Omental fat pad (tissue), 3 donors: ENCODE measurements at regions not wholly inside any gene's neighbourhood (a gene's known extent, or its start where the extent isn't known, plus 50 kb on each side); places are given as distances from the start of the nearest gene placed in this dataset.

Source experiments
- ATAC-seq: fragments of 150-250 bp; one replicate; pipeline ENCODE4 v1.9.1; 2016; ENCODE audit warnings: mild to moderate bottlenecking, moderate library complexity; ENCODE audit not compliant: low FRiP score
- DNase-seq: peaks from one replicate; pipeline ENCODE4 v3.0.0-alpha.2; 2019; ENCODE audit warnings: low spot score
- TF ChIP-seq, protein P1 (sequence below), 3 donors: fragments of 450-650 bp; IDR thresholded peaks; one replicate each; pipeline ENCODE4 v1.5.1; 2016 to 2017; ENCODE audit warnings: antibody characterized with exemption in 3 of 3, mild to moderate bottlenecking in 3 of 3, moderate library complexity in 2 of 3

DNA sequence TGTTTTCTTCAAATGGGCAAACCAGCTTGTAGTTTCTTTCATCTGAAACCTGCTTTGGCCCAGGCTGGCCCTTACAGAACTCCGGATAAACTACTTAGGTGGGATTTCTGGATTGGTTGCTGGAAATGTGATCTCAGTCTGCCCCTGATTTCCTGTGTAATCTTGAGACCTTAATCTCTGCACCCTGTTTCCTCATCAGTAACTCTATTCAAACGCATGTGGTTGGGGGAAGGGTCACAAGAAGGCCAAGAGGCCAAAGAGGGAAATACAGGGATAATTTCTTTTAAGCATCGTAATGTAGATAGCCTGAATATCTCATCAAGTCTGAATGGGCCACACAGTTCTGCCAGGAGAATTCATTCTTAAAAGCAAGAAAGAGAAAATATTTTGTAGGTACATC is 483.6 kb downstream of the LTN1 start:
- DNase-seq, result no peak
- TF ChIP-seq, protein P1, sequence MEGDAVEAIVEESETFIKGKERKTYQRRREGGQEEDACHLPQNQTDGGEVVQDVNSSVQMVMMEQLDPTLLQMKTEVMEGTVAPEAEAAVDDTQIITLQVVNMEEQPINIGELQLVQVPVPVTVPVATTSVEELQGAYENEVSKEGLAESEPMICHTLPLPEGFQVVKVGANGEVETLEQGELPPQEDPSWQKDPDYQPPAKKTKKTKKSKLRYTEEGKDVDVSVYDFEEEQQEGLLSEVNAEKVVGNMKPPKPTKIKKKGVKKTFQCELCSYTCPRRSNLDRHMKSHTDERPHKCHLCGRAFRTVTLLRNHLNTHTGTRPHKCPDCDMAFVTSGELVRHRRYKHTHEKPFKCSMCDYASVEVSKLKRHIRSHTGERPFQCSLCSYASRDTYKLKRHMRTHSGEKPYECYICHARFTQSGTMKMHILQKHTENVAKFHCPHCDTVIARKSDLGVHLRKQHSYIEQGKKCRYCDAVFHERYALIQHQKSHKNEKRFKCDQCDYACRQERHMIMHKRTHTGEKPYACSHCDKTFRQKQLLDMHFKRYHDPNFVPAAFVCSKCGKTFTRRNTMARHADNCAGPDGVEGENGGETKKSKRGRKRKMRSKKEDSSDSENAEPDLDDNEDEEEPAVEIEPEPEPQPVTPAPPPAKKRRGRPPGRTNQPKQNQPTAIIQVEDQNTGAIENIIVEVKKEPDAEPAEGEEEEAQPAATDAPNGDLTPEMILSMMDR (IDR thresholded peaks at IDR 0.05), result no peak
- ATAC-seq, result no peak

DNA sequence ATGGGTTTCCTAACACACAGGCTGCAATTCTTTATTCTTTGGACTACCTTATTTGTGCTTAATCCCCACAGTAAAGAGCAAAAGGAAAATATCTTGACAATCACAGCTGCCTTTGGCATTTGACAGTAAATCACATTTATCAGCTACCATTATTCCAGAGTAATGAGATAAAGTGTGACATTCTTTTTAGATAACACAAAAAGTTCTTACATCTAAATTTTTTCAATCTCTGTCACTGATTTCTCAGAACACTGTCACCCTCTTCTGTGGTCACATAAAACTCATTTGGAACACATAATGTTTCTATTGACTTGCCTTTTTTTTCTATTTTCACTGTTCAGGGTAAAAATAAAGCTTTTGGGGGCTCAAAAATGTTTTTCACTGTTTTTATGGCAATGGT is 484.6 kb downstream of the LTN1 start:
- DNase-seq (no peak), ATAC-seq (no peak)
- TF ChIP-seq, protein P1 (IDR thresholded peaks at IDR 0.05), result no peak

DNA sequence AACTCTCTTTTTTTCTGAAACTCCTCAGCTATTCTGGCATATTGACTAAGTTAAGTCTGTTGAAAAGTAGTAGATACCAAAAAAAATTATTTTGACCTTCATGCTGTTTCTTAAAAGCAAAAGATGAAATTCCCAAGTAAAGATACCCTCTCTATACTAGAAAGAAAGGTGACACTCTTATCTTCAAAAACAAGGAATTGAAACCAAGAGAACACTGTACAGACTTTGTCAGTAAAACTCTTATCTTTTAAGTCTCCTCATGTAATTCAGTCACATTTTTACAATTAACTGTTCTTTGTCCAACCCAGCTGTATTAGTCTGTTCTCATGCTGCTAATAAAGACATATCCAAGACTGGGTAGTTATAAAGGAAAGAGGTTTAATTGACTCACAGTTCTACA is 496.2 kb downstream of the LTN1 start:
- TF ChIP-seq, protein P1 (IDR thresholded peaks at IDR 0.05), result no peak
- ATAC-seq (no peak), DNase-seq (no peak)

DNA sequence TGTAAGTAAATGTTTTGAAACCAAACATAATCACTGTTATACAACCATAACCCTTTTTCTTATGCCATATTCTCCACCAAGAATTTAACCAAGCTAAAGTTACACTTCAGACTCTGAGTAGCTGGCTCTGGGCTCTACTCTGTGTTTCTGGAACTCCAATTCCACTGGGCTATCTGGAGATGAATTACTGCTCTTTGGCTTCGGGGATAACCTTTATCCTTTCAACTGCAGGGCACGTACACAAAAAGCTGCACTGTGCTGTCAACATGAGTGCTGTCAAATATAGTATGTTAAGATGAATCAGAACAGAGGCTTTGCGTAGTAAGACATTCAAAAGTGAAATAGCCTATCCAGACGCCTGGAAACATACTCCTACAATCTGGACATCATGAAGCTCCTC is 500.6 kb downstream of the LTN1 start:
- no peak for ATAC-seq
- TF ChIP-seq, protein P1 (IDR thresholded peaks at IDR 0.05), result no peak
- no peak for DNase-seq

DNA sequence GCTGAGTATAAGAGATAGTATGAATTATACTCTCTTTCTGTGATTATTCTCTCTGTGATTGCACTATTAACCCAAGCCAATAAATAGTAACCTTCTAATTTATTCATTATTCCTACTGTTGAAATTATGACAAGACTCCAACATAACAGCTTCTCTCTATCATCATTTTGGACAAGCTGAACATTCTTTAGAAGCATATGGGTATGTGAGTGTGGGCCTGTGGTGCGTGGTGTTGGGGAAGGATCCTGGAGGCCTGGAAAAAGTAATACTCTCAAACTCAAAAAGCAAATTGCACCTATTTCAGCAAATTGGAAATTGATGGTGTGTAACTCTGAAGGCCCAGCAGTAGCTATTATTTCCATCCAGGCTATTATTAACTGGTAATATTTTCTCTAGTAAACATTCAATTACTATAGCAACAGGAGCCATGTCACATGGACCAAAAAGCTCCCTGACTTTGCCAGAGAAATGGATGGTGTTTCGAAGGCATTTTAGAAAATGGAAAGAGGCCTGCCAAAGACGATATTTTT is 502.8 kb downstream of the LTN1 start:
- TF ChIP-seq, protein P1 (IDR thresholded peaks at IDR 0.05), result no peak
- DNase-seq, result no peak
- ATAC-seq, result no peak

DNA sequence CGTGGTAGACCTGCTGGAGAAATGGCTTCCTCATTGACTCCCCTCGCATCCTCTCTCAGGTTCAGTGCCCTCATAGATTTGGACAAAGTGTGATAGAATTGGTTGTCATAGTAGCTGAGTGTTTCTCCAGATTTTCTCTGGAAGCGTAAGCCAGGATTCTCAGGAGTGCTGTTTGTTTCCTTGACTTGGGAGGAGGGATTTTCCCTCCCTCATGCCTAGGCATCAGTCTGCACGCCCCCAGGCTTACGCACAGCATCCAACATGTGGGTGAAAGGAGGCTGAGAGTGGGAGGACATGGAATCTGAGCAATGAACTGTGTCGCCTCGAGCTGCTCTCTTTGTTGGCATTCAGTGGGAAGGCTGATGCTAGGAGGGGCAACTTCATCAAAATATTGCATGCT is 503.5 kb downstream of the LTN1 start:
- TF ChIP-seq, protein P1 (IDR thresholded peaks at IDR 0.05), result no peak
- ATAC-seq (no peak), DNase-seq (no peak)

DNA sequence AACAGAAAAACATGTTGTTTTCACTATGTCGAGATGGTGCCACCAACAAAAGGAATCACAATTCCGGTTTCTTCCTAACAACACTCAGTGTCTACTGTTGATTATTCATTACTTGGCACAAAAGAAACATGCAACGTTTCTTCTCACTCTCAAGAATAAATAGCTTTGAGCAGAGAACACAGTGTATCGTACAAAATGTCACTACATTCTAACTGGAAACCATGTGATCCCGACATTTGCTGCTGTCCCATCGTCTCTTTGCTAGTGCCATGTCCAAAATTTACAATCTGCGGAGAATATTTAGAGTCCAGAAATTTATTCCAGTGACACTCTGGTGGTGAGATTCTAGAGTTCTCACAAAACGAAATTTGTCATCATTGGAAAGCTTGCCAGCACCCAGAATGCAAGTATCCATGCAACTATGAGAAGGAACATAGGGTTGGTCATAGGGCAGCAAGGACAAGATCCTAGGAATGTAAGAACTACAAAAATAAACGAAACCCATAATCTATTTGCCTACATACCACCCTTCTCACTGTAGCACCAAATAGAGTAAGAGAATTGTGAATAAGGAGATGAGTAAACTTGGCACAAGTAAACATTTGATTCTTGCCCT is 505.1 kb downstream of the LTN1 start:
- TF ChIP-seq, protein P1 (IDR thresholded peaks at IDR 0.05), result no peak
- no peak for DNase-seq
- ATAC-seq, result no peak
